CD4-positive, alpha-beta T cell treated with Interleukin-17A for 4 hours (primary cell): ENCODE measurements at regions not wholly inside any gene's neighbourhood (a gene's known extent, or its start where the extent isn't known, plus 50 kb on each side); places are given as distances from the start of the nearest gene placed in this dataset.

Experiments
- DNase-seq: peaks from one replicate; pipeline ENCODE4 v3.0.0-alpha.2; 2020; ENCODE audit warnings: mixed read lengths

- DNase-seq, result no peak
These were observed 378.7 kb downstream of the CTTN start for GRCh38 chr11:70776914-70777532.

- DNase-seq, result no peak
These were observed 380.6 kb downstream of the CTTN start for GRCh38 chr11:70778883-70779282.

- DNase-seq, result no peak
These were observed 381.3 kb downstream of the CTTN start for GRCh38 chr11:70779433-70780245.

DNA sequence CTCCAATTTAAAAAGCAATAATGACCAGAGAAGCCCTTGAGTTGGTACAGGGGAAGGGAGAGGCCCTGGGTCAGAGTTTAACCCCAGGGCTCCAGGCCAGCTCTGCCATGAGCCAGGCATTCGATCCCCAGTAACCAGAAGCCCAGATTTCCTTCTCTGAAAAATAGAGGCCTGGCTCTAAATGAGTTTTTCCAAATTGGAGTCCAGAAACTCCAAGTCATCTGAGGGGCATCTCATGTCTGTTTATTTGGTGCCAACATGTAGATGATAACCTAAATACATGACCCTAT is 381.9 kb downstream of the CTTN start:
- DNase-seq, result no peak

DNA sequence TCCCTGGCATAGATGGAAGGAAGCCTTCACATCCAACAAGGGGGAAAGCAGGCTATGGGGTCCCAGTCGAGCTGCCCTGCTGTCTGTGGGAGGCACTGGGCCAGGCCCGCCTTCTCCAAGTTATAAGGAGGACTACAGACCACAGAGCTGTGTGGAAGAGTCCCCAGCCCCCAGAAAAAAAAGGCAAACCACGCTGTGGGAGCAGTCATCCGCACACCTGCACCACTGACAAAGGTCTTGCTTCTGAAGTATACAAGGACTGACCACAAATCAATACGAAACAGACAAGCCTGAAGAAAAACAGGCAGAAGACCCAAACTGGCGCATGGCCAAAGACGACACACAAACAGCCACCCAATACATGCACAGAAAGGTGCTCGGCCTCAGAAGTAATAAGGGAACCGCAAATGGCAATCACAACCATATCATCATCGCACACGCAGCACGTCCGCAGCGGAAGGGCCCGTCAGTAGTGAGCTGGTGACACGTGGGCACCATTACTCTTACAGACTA is 384.1 kb downstream of the CTTN start:
- DNase-seq, result no peak

GRCh38 chr11:70783356-70783755 is 385.0 kb downstream of the CTTN start:
- no peak for DNase-seq

GRCh38 chr11:70783821-70784220 is 385.5 kb downstream of the CTTN start:
- DNase-seq, result no peak

GRCh38 chr11:70785372-70785771 is 387.0 kb downstream of the CTTN start:
- DNase-seq, result no peak

DNA sequence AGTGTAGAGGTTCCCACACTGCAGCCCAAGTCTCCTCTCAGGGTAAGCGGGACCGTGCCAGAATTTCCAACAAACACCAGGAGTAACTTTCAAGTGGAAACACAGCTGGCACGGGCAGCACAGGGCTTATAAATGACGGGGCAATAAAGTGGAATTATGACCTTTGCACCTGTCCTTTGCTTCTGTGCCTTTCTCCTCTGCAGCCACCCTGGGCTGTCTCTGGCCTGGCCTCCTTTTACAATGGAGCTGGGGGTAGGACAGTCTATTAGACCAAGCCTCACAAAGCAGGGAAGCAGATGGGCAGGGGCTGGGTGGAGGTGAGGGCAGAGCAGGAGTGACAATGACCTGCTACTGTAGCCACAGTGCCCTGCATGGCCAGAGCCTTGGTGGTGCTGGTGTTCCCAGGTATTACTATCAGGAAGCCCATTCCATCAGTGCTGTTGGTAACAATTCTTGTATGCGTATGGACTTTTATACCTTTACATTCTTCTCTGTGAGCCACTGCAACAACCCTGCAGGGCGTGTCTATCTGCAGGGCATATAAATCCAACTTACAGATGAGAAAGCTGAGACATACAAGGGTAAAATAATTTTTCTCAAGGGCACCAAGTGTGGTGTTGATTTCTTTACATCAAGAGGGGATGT is 387.8 kb downstream of the CTTN start:
- no peak for DNase-seq

DNA sequence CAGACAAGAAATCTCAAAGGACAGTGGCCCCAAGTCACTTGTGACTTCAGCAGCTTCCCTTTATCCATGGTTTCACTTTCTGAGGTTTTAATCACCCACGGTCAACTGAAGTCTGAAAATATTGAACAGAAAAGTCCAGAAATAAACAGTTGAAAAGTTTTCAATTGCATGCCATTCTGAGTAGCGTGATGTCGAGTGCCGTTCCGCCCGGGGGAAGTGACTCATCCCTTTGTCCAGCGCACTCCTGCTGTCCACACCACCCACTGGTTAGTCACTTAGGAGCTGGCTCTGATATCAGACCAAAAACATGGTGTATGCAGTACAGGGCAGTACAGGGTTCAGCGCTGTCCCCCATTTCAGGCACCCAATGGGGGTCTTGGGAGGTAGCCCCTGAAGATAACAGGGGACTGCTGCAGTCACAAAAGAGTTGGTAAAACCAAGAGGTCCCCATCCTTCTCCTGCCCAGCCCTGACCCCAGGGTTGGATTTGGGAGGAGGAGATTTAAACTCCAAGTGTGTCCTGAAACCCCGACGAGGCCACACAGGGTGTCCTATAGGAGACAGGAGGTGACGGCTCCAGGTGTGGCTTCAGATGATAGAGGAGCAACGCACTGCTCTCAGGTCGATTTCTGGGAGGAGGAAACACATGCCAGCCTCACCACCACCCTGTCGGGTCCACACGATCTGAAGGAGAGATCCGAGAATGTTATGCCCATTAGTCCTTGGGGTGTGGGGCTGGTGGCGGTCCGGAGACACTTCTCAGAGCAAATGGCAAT is 390.1 kb downstream of the CTTN start:
- no peak for DNase-seq

- no peak for DNase-seq
These were observed 392.5 kb downstream of the CTTN start for GRCh38 chr11:70790671-70791300.

- DNase-seq, result no peak
These were observed 398.4 kb downstream of the CTTN start for GRCh38 chr11:70796648-70797227.

- no peak for DNase-seq
These were observed 400.0 kb downstream of the CTTN start for GRCh38 chr11:70798296-70798695.

DNA sequence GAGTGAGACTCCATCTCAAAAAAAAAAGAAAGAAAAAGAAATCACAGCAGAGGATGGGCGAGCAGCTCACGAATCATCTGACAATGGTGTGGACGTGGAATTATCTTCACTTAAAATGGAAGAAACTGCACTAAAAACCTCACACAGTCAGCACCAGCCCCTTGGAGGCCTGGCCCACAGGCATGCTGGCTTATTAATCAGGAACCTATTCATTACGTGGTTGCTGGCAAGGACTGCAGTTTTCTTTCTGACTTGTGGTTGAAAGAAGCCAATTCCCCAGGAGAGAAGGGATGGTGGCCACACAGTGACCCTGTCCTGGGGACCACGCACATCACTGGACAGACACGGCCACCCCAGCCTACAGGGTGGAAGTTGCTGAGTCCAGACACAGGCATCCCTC is 401.1 kb downstream of the CTTN start:
- DNase-seq, result no peak

- DNase-seq, result no peak
These were observed 403.9 kb downstream of the CTTN start for GRCh38 chr11:70802185-70802584.

- no peak for DNase-seq
These were observed 406.0 kb downstream of the CTTN start for GRCh38 chr11:70804139-70804837.

DNA sequence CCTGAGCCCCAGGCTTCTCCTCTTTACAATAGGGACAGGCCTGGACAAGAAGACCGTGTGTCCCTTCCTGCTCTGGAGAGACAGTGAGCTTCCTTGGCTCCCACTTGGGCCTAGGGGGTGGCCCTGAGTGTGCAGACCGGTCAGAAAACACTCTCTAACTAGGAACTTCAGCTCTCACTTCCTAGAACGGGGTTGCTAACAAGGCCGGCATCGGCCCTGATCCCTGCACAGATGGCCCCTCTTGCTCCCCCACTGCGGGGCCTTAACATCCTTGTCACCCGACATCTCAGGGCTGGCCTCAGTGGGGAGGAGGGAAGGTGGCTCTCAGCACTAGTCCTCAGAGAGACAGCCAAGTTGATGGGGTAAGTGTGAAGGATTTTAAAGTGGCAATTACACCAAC is 406.9 kb downstream of the CTTN start:
- DNase-seq, result no peak

- DNase-seq, result no peak
These were observed 407.6 kb downstream of the CTTN start for GRCh38 chr11:70805971-70806370.

GRCh38 chr11:70806461-70807194 is 408.3 kb downstream of the CTTN start:
- no peak for DNase-seq

- no peak for DNase-seq
These were observed 408.8 kb downstream of the CTTN start for GRCh38 chr11:70807195-70807543.
